Erythroblast (primary cell): ENCODE measurements at regions not wholly inside any gene's neighbourhood (a gene's known extent, or its start where the extent isn't known, plus 50 kb on each side); places are given as distances from the start of the nearest gene placed in this dataset.

Source experiments
- DNase-seq, 2 experiments: peaks; one replicate each; lab custom pipeline; 2025; lab: John Stamatoyannopoulos, UW
- GATA1 ChIP-seq: IDR thresholded peaks from 2 replicates; pipeline ENCODE4 v1.6.1; 2011; ENCODE audit warnings: low read depth, mild to moderate bottlenecking, control low read depth, low read length, moderate library complexity
- POLR2A ChIP-seq: IDR thresholded peaks from 2 replicates; pipeline ENCODE4 v1.6.1; 2011; ENCODE audit warnings: mild to moderate bottlenecking, low read length

GRCh38 chr2:2960441-2961133, 417.0 kb downstream of the EIPR1 start:
- no peak for DNase-seq
- TF ChIP-seq POLR2A (no peak), GATA1 (no peak)

- DNase-seq = no peak
- TF ChIP-seq POLR2A (no peak), GATA1 (no peak)
Observed at GRCh38 chr2:2950403-2950952, 427.1 kb downstream of the EIPR1 start.

- DNase-seq = no peak
- TF ChIP-seq POLR2A (no peak), GATA1 (no peak)
Observed at GRCh38 chr2:2947406-2947805, 430.2 kb downstream of the EIPR1 start.

- TF ChIP-seq POLR2A (no peak), GATA1 (no peak)
- no peak for DNase-seq
Observed at GRCh38 chr2:2942906-2943305, 434.7 kb downstream of the EIPR1 start.

GRCh38 chr2:2942225-2942624, 435.4 kb downstream of the EIPR1 start:
- TF ChIP-seq POLR2A = no peak
- no peak for DNase-seq

GRCh38 chr2:2941205-2941604, 436.4 kb downstream of the EIPR1 start:
- TF ChIP-seq POLR2A (no peak), GATA1 (no peak)
- DNase-seq = no peak

- no peak for TF ChIP-seq GATA1
- no peak for TF ChIP-seq POLR2A
- no peak for DNase-seq
Observed at GRCh38 chr2:2940702-2941101, 436.9 kb downstream of the EIPR1 start.

GRCh38 chr2:2940061-2940460, 437.6 kb downstream of the EIPR1 start:
- DNase-seq = no peak
- no peak for TF ChIP-seq GATA1
- TF ChIP-seq POLR2A = no peak

GRCh38 chr2:2939078-2939795, 438.4 kb downstream of the EIPR1 start:
- TF ChIP-seq POLR2A = no peak
- no peak for TF ChIP-seq GATA1
- DNase-seq = no peak

- TF ChIP-seq POLR2A = no peak
- TF ChIP-seq GATA1 = no peak
- no peak for DNase-seq
Observed at GRCh38 chr2:2938481-2938880, 439.1 kb downstream of the EIPR1 start.

- no peak for DNase-seq
- TF ChIP-seq POLR2A (no peak), GATA1 (no peak)
Observed at GRCh38 chr2:2935445-2936149, 442.0 kb downstream of the EIPR1 start.

GRCh38 chr2:2933426-2933825, 444.2 kb downstream of the EIPR1 start:
- TF ChIP-seq GATA1 (no peak), POLR2A (no peak)
- DNase-seq = no peak

GRCh38 chr2:2932692-2933305, 444.8 kb downstream of the EIPR1 start:
- no peak for DNase-seq
- TF ChIP-seq GATA1 = no peak
- no peak for TF ChIP-seq POLR2A
